Erythroblast (primary cell): ENCODE measurements at regions not wholly inside any gene's neighbourhood (a gene's known extent, or its start where the extent isn't known, plus 50 kb on each side); places are given as distances from the start of the nearest gene placed in this dataset.

ENCODE experiments used
- GATA1 ChIP-seq: IDR thresholded peaks from 2 replicates; pipeline ENCODE4 v1.6.1; 2011; ENCODE audit warnings: low read depth, mild to moderate bottlenecking, control low read depth, low read length, moderate library complexity
- POLR2A ChIP-seq: IDR thresholded peaks from 2 replicates; pipeline ENCODE4 v1.6.1; 2011; ENCODE audit warnings: mild to moderate bottlenecking, low read length

DNA sequence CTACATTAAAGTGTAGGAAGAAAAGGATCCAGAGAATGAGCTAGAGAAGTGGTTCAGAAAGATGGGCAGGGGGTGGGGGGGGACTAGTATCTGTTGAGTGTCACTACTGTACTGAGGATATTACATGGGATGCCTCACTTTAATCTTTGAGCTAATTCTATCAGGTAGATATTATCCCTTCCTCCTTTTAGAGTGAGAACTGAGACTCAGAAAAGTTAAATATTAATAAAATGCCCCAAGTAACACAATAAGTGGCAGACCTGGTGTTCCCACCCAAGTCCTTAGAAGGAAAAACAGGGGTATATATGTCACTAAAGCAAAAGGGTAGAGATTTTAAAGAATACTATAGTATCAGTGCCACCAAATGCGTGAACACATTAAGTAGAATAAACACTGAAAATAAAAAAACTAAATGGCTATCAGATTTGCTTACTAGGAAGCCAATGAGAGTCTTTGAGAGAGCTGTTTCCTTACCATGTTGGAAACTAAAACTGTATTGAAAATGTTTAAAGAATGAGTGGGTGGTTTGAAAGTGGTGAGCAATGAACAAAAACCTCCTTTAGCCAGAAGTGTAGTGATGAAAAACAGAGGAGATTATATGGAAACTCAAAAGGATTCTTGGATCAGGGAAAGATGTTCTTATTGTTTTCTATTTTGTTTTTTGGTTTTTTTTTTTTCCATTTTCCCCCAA lies 230.8 kb downstream of the BARHL2 start:
- TF ChIP-seq POLR2A (no peak), GATA1 (no peak)
